Hematopoietic multipotent progenitor cell treated with erythropoietin and hydrocortisone succinate and interleukin-3 and kit ligand, for 6 days (in vitro differentiated cells): ENCODE measurements at regions not wholly inside any gene's neighbourhood (a gene's known extent, or its start where the extent isn't known, plus 50 kb on each side); places are given as distances from the start of the nearest gene placed in this dataset.
A peak's percentile ranks its signal among the peaks of the same experiment; 100 is the strongest.

Source experiments
- DNase-seq: peaks from one replicate; pipeline ENCODE4 v3.0.0-alpha.2; 2015

GRCh38 chrX:131704136-131704695 is 160.3 kb downstream of the OR13H1 start:
- no peak for DNase-seq

GRCh38 chrX:131709553-131709952 is 165.7 kb downstream of the OR13H1 start:
- no peak for DNase-seq

- no peak for DNase-seq
Measured at GRCh38 chrX:131711478-131711867, 167.6 kb downstream of the OR13H1 start.

- DNase-seq: no peak
Measured at GRCh38 chrX:131723646-131724045, 179.8 kb downstream of the OR13H1 start.

GRCh38 chrX:131724292-131724691 is 180.4 kb downstream of the OR13H1 start:
- DNase-seq: no peak

GRCh38 chrX:131725001-131725654 is 181.3 kb downstream of the OR13H1 start:
- peak; percentile 24 for DNase-seq

GRCh38 chrX:131727778-131728177 is 183.9 kb downstream of the OR13H1 start:
- no peak for DNase-seq

GRCh38 chrX:131728295-131729145 is 184.6 kb downstream of the OR13H1 start:
- DNase-seq: no peak

GRCh38 chrX:131729295-131729694 is 185.4 kb downstream of the OR13H1 start:
- no peak for DNase-seq

- DNase-seq: no peak
Measured at GRCh38 chrX:131734621-131735020, 190.7 kb downstream of the OR13H1 start.

GRCh38 chrX:131735127-131735526 is 191.3 kb downstream of the OR13H1 start:
- no peak for DNase-seq

- DNase-seq: peak; percentile 7
Measured at GRCh38 chrX:131739823-131740222, 195.9 kb downstream of the OR13H1 start.

- DNase-seq: no peak
Measured at GRCh38 chrX:131741103-131741581, 197.3 kb downstream of the OR13H1 start.

GRCh38 chrX:131745942-131746489 is 202.1 kb downstream of the OR13H1 start:
- DNase-seq: no peak

GRCh38 chrX:131746491-131746968 is 202.7 kb downstream of the OR13H1 start:
- no peak for DNase-seq

- DNase-seq: no peak
Measured at GRCh38 chrX:131747173-131747572, 203.3 kb downstream of the OR13H1 start.

GRCh38 chrX:131752493-131753198 is 208.8 kb downstream of the OR13H1 start:
- no peak for DNase-seq

- no peak for DNase-seq
Measured at GRCh38 chrX:131762802-131763234, 218.9 kb downstream of the OR13H1 start.

GRCh38 chrX:131763674-131764073 is 219.8 kb downstream of the OR13H1 start:
- no peak for DNase-seq

GRCh38 chrX:131764216-131764615 is 220.3 kb downstream of the OR13H1 start:
- DNase-seq: no peak

GRCh38 chrX:131778269-131779218 is 234.7 kb downstream of the OR13H1 start:
- no peak for DNase-seq
